ENCODE measurements at regions not wholly inside any gene's neighbourhood (a gene's known extent, or its start where the extent isn't known, plus 50 kb on each side); places are given as distances from the start of the nearest gene placed in this dataset.
"Not testable (repeated sequence)": the region's sequence is repeated elsewhere in the genome, so short reads cannot be mapped to it uniquely, and the experiment has no call there.

GRCh38 chr16:18204786-18205185 is 131.8 kb downstream of the NPIPA8 start:
- TF ChIP-seq, protein P1, sequence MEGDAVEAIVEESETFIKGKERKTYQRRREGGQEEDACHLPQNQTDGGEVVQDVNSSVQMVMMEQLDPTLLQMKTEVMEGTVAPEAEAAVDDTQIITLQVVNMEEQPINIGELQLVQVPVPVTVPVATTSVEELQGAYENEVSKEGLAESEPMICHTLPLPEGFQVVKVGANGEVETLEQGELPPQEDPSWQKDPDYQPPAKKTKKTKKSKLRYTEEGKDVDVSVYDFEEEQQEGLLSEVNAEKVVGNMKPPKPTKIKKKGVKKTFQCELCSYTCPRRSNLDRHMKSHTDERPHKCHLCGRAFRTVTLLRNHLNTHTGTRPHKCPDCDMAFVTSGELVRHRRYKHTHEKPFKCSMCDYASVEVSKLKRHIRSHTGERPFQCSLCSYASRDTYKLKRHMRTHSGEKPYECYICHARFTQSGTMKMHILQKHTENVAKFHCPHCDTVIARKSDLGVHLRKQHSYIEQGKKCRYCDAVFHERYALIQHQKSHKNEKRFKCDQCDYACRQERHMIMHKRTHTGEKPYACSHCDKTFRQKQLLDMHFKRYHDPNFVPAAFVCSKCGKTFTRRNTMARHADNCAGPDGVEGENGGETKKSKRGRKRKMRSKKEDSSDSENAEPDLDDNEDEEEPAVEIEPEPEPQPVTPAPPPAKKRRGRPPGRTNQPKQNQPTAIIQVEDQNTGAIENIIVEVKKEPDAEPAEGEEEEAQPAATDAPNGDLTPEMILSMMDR (IDR thresholded peaks at IDR 0.05): not testable (repeated sequence)
- TF ChIP-seq EP300, POLR2A (IDR thresholded peaks at IDR 0.05): not testable (repeated sequence)

Data from gastroesophageal sphincter (tissue), 3 donors.